SJSA1 (cell line): ENCODE measurements at regions not wholly inside any gene's neighbourhood (a gene's known extent, or its start where the extent isn't known, plus 50 kb on each side); places are given as distances from the start of the nearest gene placed in this dataset.

Source experiments
- DNase-seq, 2 experiments: peaks; one replicate each; pipeline ENCODE4 v3.0.0-alpha.2; 2015 to 2020; ENCODE audit warnings: low spot score in 2 of 2, low read depth in 1 of 2
- H3K27ac ChIP-seq: fragments of 250-450 bp; sonication (Bioruptor Pico); 2 replicates; pipeline ENCODE4 v1.5.1; 2020; ENCODE audit warnings: mild to moderate bottlenecking, moderate library complexity
- H3K27me3 ChIP-seq: fragments of 250-450 bp; sonication (Bioruptor Pico); replicated peaks from 2 replicates; pipeline ENCODE4 v1.5.1; 2020; ENCODE audit warnings: mild to moderate bottlenecking, moderate library complexity
- H3K36me3 ChIP-seq: fragments of 250-450 bp; sonication (Bioruptor Pico); 2 replicates; pipeline ENCODE4 v1.5.1; 2020; ENCODE audit warnings: mild to moderate bottlenecking
- H3K4me1 ChIP-seq: fragments of 250-450 bp; sonication (Bioruptor Pico); replicated peaks from 2 replicates; pipeline ENCODE4 v1.6.1; 2021; ENCODE audit warnings: mild to moderate bottlenecking
- H3K4me3 ChIP-seq: fragments of 250-450 bp; sonication (Bioruptor Pico); 2 replicates; pipeline ENCODE4 v1.5.1; 2020; ENCODE audit warnings: mild to moderate bottlenecking
- H3K9me3 ChIP-seq: fragments of 250-450 bp; sonication (Bioruptor Pico); replicated peaks from 2 replicates; pipeline ENCODE4 v1.5.1; 2020; ENCODE audit warnings: mild to moderate bottlenecking

DNA sequence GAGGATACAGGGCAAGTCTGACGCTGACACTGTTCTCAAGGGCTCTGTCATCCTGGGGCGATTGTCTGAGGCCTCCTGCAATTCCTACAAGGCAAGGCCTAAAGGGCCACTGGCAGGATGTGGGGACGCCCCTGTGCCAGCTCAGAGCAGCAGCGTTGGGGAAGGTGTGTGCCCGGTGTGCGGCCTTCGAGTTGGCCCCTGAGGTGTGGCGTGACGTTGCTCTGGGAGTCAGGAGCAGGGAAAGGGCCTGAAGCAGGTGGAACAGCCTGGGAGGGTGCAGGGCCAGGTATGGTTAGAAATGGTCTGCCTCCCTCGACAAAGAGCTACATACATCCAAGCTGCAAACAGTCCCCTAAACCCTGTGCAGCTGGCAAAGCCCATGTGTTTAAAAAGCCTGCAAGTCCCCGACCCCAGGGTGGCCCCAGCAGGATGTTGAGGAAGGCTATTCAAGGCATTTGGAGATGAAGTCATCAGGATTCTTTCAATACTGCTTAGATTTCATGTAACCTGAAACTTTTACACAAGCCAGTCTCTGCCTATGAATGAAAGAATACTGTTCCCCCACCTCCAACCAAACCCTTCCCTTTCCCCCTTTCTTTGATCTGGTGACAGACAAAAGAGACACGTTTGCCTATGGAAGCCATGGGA is 142.5 kb upstream of the TNS3 start:
- Histone ChIP-seq H3K27me3 (no peaks in the 10 kb centered on the region), H3K9me3 (no peaks in the 10 kb centered on the region; the same call in 1 of the 2 replicates), H3K4me1 (peaks cover 22% of the 10 kb centered on the region), H3K27ac (peak overlapping the region; percentile 85), H3K36me3 (no peaks in the 10 kb centered on the region), H3K4me3 (no peak overlapping the region)
- peak; percentile 75 for DNase-seq

DNA sequence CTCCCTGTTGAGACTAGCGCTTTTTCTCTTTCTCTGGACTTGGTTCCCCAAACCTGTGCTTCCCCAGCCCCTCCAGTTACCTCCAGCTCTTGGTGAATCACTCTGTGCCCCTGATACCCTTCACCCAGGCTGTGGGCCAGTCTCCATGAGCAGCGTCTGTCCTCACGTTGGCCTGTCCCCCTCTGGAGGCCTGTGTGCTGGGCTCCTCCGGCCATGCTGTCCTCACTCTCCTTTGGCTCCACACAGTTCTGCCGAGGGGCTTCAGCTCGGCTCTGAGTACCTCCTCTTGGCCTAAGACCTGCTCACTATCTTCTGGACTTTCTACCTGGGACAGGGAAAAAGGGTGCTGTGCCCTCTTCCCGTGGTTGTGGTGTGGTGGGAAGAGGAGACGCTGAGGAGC is 140.2 kb upstream of the TNS3 start:
- Histone ChIP-seq H3K4me3 (no peak overlapping the region), H3K4me1 (peaks cover 22% of the 10 kb centered on the region), H3K27ac (no peak overlapping the region), H3K27me3 (no peaks in the 10 kb centered on the region), H3K36me3 (no peaks in the 10 kb centered on the region), H3K9me3 (no peaks in the 10 kb centered on the region; the same call in 1 of the 2 replicates)
- DNase-seq = no peak

- H3K4me1 ChIP-seq = peaks cover 22% of the 10 kb centered on the region
- H3K9me3 ChIP-seq = no peaks in the 10 kb centered on the region; the same call in 1 of the 2 replicates
- H3K27ac ChIP-seq = no peak overlapping the region
- no peaks in the 10 kb centered on the region for H3K36me3 ChIP-seq
- no peak for DNase-seq
- no peak overlapping the region for H3K4me3 ChIP-seq
- H3K27me3 ChIP-seq = no peaks in the 10 kb centered on the region
These were observed 139.8 kb upstream of the TNS3 start for GRCh38 chr7:47721670-47722069.

DNA sequence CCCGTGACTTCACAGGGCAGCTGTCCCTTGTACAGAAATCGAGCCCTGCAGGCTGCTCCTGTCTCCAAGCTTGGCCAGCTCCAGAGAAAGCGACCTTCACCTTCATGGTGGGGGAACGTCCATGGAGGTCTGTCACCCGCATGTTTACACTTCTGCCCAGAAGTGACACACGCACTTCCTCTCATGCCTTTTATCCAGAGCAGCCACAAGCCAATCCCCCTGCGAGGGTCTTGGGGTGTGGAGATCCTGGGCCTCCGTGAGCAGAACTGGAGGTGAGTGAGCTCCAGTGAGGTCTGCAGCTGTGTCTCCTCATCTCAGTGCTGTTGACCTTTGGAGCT is 139.0 kb upstream of the TNS3 start:
- H3K27me3 ChIP-seq = no peaks in the 10 kb centered on the region
- H3K9me3 ChIP-seq = no peaks in the 10 kb centered on the region
- no peak for DNase-seq
- no peaks in the 10 kb centered on the region for H3K36me3 ChIP-seq
- H3K4me1 ChIP-seq = peaks cover 20% of the 10 kb centered on the region
- no peak overlapping the region for H3K27ac ChIP-seq
- H3K4me3 ChIP-seq = no peak overlapping the region

DNA sequence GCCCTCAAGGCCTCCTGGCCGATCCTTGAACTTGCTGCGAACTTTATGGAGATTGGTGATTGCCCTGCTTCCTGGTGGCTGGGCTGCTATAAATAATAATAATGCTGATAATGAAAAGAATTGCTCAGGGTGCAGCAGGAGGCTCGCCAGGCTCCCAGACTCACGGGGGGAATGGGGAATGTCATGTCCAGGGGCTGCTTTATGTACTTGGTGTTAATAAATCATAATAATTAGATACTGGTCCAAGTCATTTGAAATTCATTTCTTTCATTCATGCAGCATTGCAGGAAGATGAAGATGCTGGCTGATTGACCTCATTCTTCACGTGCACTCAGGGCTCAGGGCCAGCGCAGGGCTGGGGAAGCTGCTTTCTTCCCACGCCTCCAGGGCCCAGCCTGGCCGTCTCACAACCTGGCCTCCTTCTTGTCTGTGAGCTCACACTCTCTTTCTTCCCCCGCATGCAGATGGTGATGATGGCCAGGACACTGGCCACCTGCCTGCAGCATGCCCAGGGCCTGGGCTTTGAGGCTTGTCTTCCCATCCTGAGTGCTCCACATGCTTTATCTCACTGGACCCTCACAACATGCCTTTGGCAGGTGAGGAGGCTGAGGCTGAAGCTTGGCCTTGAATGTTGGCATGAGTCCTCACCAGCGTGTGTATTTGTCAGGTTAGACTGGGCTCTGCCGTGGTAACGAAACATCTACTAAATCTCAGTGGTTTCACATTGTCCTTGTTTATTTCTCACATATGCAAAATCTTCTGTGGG is 138.4 kb upstream of the TNS3 start:
- peaks cover 15% of the 10 kb centered on the region for H3K4me1 ChIP-seq
- no peak overlapping the region for H3K4me3 ChIP-seq
- DNase-seq = no peak
- H3K36me3 ChIP-seq = no peaks in the 10 kb centered on the region
- no peaks in the 10 kb centered on the region for H3K27me3 ChIP-seq
- H3K9me3 ChIP-seq = no peaks in the 10 kb centered on the region
- H3K27ac ChIP-seq = no peak overlapping the region

DNA sequence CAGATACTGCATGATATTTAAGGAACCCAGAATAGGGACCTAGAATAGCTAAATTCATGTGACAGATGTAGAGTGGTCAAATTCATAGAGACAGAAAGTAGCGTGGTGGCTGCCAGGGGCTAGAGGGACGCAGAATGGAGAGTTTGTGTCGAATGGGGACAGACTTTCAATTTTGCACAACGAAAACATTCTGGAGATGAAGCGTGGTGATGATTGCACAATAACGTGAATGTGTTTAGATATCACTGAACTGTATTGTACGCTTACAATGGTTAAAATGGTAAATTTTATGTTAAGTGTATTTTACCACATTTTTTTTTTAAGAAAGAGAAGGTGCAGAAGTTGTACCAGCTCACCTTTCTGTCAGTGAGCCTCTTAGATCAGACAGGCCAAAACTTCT is 137.8 kb upstream of the TNS3 start:
- H3K27ac ChIP-seq = no peak overlapping the region
- H3K36me3 ChIP-seq = no peaks in the 10 kb centered on the region
- no peaks in the 10 kb centered on the region for H3K9me3 ChIP-seq
- peaks cover 8% of the 10 kb centered on the region for H3K4me1 ChIP-seq
- H3K27me3 ChIP-seq = no peaks in the 10 kb centered on the region
- no peak for DNase-seq
- no peak overlapping the region for H3K4me3 ChIP-seq

GRCh38 chr7:47715631-47716068 is 133.7 kb upstream of the TNS3 start:
- H3K4me3 ChIP-seq = no peak overlapping the region
- no peaks in the 10 kb centered on the region for H3K4me1 ChIP-seq
- H3K27me3 ChIP-seq = no peaks in the 10 kb centered on the region
- no peak for DNase-seq
- no peaks in the 10 kb centered on the region for H3K36me3 ChIP-seq
- no peaks in the 10 kb centered on the region for H3K9me3 ChIP-seq
- no peak overlapping the region for H3K27ac ChIP-seq

DNA sequence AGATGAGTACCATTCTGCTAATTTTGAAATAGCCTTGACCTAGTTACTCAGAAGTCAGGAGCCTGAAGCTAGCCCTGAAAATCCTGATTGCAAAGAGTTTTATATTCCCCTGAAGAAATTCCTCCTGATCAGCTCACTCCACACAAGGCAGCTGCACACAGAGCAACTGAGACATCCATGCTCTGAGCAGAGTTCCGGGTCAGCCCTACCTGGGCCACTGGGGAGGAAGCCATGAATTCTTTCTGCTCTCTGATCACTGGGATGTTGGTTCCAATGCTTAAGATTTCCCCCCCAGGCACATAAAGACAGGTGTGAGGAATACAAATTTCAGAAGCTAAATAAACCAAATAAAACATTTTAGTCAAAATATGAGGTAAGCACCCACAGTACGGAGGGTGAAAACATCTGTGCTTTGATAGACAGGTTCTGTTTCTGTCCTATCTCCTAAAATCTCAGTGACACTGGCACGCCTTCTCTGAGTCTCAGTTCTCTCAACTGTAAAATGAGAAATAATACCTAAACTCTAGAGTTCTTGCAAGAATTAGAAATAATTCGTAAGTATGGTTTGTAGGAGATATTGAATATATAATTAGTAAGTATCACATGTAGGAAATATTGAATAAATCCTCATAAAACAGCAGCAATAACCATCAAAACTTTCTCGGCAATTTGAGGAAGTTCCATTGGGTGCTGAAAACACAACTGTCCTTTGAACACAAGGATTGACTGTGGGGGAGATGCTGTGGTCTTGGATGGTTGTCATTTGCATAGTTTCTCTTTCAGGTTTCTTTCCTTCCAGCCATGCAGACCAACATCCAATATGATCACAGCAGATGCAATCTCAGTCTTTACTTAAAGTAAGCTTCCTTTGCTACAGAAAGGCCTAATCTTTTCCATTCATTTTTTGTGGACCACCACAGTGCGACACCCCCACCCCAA is 133.0 kb upstream of the TNS3 start:
- no peak for DNase-seq

DNA sequence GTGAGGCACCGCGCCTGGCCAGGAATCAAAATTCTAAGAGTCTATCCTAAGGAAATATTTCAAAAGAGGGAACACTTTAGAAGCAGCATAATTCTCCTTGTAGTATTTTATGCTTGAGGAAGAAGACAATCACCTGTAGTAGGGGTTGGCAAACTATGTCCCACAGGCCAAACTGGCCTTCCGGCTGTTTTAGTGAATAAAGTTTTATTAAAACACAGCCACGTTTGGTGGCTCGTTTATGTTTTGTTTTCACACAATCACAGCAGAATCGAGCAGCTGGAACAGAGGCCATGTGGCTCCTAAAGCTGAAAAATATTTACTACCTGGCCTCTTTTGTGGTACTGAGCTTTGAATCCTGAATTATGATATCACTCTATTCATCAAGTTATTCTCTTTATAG is 131.7 kb upstream of the TNS3 start:
- H3K4me3 ChIP-seq = no peak overlapping the region
- DNase-seq = no peak

More for the DNA sequence above, 133.0 kb upstream of the TNS3 start:
- no peaks in the 10 kb centered on the region for H3K4me1 ChIP-seq
- no peaks in the 10 kb centered on the region for H3K9me3 ChIP-seq
- H3K27ac ChIP-seq = no peak overlapping the region
- no peaks in the 10 kb centered on the region for H3K27me3 ChIP-seq
- H3K36me3 ChIP-seq = no peaks in the 10 kb centered on the region
- no peak overlapping the region for H3K4me3 ChIP-seq

GRCh38 chr7:47712416-47712815 is 130.5 kb upstream of the TNS3 start:
- H3K9me3 ChIP-seq = no peaks in the 10 kb centered on the region
- no peak overlapping the region for H3K4me3 ChIP-seq
- DNase-seq = no peak
- no peak overlapping the region for H3K27ac ChIP-seq
- H3K4me1 ChIP-seq = no peaks in the 10 kb centered on the region
- H3K36me3 ChIP-seq = no peaks in the 10 kb centered on the region
- no peaks in the 10 kb centered on the region for H3K27me3 ChIP-seq

More for the DNA sequence above, 131.7 kb upstream of the TNS3 start:
- H3K4me1 ChIP-seq = no peaks in the 10 kb centered on the region
- no peaks in the 10 kb centered on the region for H3K9me3 ChIP-seq
- H3K27ac ChIP-seq = no peak overlapping the region
- H3K27me3 ChIP-seq = no peaks in the 10 kb centered on the region
- H3K36me3 ChIP-seq = no peaks in the 10 kb centered on the region

GRCh38 chr7:47711776-47712175 is 129.9 kb upstream of the TNS3 start:
- Histone ChIP-seq H3K27ac (no peak overlapping the region), H3K36me3 (no peaks in the 10 kb centered on the region)

GRCh38 chr7:47710201-47710935 is 128.5 kb upstream of the TNS3 start:
- Histone ChIP-seq H3K27ac (no peak overlapping the region), H3K4me1 (peaks cover 5% of the 10 kb centered on the region), H3K27me3 (no peaks in the 10 kb centered on the region), H3K9me3 (no peaks in the 10 kb centered on the region), H3K36me3 (no peaks in the 10 kb centered on the region), H3K4me3 (no peak overlapping the region)
- DNase-seq = no peak

More at GRCh38 chr7:47711776-47712175, 129.9 kb upstream of the TNS3 start:
- H3K27me3 ChIP-seq = no peaks in the 10 kb centered on the region
- no peaks in the 10 kb centered on the region for H3K9me3 ChIP-seq
- no peak overlapping the region for H3K4me3 ChIP-seq
- no peaks in the 10 kb centered on the region for H3K4me1 ChIP-seq
- DNase-seq = no peak

- Histone ChIP-seq H3K27me3 (no peaks in the 10 kb centered on the region), H3K9me3 (no peaks in the 10 kb centered on the region), H3K27ac (no peak overlapping the region), H3K36me3 (no peaks in the 10 kb centered on the region), H3K4me1 (peaks cover 5% of the 10 kb centered on the region), H3K4me3 (no peak overlapping the region)
- DNase-seq = no peak
These were observed 127.5 kb upstream of the TNS3 start for GRCh38 chr7:47709451-47709850.
